ENCODE measurements at regions not wholly inside any gene's neighbourhood (a gene's known extent, or its start where the extent isn't known, plus 50 kb on each side); places are given as distances from the start of the nearest gene placed in this dataset.

- no peaks in the 10 kb centered on the region for H3K27me3 ChIP-seq (ENCODE audit: control insufficient read depth in 1 of 2, insufficient read depth in 2 of 2, low read length in 2 of 2)
- 4% methylated on average over 6 of the region's 6 CpGs for WGBS (ENCODE audit: low lambda C conversion rate)
- BruUV-seq (replicated peaks) = no TSS peak
- H4K20me1 ChIP-seq (ENCODE audit: insufficient read depth, low read length) = no peaks in the 10 kb centered on the region
- TF ChIP-seq ZNF607 (CRISPR knock-in tag; IDR thresholded peaks at IDR 0.05; ENCODE audit: borderline replicate concordance) = no peak
- TF ChIP-seq TOE1 (CRISPR knock-in tag; IDR thresholded peaks at IDR 0.05) = no peak
- TF ChIP-seq KDM3A (CRISPR knock-in tag; IDR thresholded peaks at IDR 0.05; ENCODE audit: low read depth) = no peak
- no peak for TF ChIP-seq GABPA (IDR thresholded peaks at IDR 0.05; ENCODE audit: low read depth, low read length)
- no peak for TF ChIP-seq GABPA (CRISPR knock-in tag; IDR thresholded peaks at IDR 0.05; ENCODE audit: low read depth)
- no peak for TF ChIP-seq ETV6 (CRISPR knock-in tag; conservative IDR thresholded peaks at IDR 0.05)
- TF ChIP-seq ZNF12 (CRISPR knock-in tag; IDR thresholded peaks at IDR 0.05) = no peak
- no peak for TF ChIP-seq ZNF75D (CRISPR knock-in tag; IDR thresholded peaks at IDR 0.05; ENCODE audit: borderline replicate concordance)
- no peak for TF ChIP-seq ZBTB3 (CRISPR knock-in tag; IDR thresholded peaks at IDR 0.05; ENCODE audit: borderline replicate concordance, low read depth)
- TF ChIP-seq RBM22 (optimal IDR thresholded peaks at IDR 0.05; ENCODE audit: low read length) = no peak
- no peaks in the 10 kb centered on the region for H3K9me3 ChIP-seq (ENCODE audit: low read length)
- in situ Hi-C loops (cut with HindIII; ENCODE audit: extremely low pct_ligation_motif_present, low pct_unique_long_range_greater_than_20kb) (no loop called here), intact Hi-C loops (cut with micrococcal nuclease; ENCODE audit: unreplicated experiment) (no loop called here)
- no peak overlapping the region for H3K9ac ChIP-seq (ENCODE audit: insufficient read depth, low read depth, low read length)
- FAIRE-seq (no peak), ATAC-seq (no peak), DNase-seq (ENCODE audit: low spot score) (no peak)
- H3K79me2 ChIP-seq (ENCODE audit: insufficient read depth, low read length) = no peaks in the 10 kb centered on the region
- H3K4me3 ChIP-seq (replicated peaks in 1 of 3; ENCODE audit: insufficient read depth in 1 of 3, low read depth in 2 of 3, low read length in 3 of 3) = no peak overlapping the region
- no peak overlapping the region for H3K4me2 ChIP-seq (ENCODE audit: low read depth, low read length)
- no peaks in the 10 kb centered on the region for H3K36me3 ChIP-seq (replicated peaks in 1 of 2; ENCODE audit: control insufficient read depth in 1 of 2, insufficient read depth in 2 of 2, low read length in 2 of 2)
- H3K27ac ChIP-seq (ENCODE audit: extremely low read length, insufficient read depth, low read length) = no peak overlapping the region
- H2AFZ ChIP-seq (ENCODE audit: low read length) = no peak overlapping the region
- ChIA-PET POLR2A (no interaction called here), CTCF (ENCODE audit: low intra/inter-chr PET ratio, low total read pairs) (no interaction called here)
- H3K4me1 ChIP-seq (ENCODE audit: insufficient read depth, low read length) = no peaks in the 10 kb centered on the region
Observed at GRCh38 chr11:109957000-109957399, 136.2 kb upstream of the ZC3H12C start.

GRCh38 chr11:109957601-109958000, 135.6 kb upstream of the ZC3H12C start:
- no peaks in the 10 kb centered on the region for H3K9me3 ChIP-seq (ENCODE audit: low read length)
- H3K4me1 ChIP-seq (ENCODE audit: insufficient read depth, low read length) = no peaks in the 10 kb centered on the region
- H3K27ac ChIP-seq (ENCODE audit: extremely low read length, insufficient read depth, low read length) = no peak overlapping the region
- H4K20me1 ChIP-seq (ENCODE audit: insufficient read depth, low read length) = no peaks in the 10 kb centered on the region
- no peak for FAIRE-seq
- no peaks in the 10 kb centered on the region for H3K79me2 ChIP-seq (ENCODE audit: insufficient read depth, low read length)
- H3K9ac ChIP-seq (ENCODE audit: insufficient read depth, low read depth, low read length) = no peak overlapping the region
- in situ Hi-C loops (cut with HindIII; ENCODE audit: extremely low pct_ligation_motif_present, low pct_unique_long_range_greater_than_20kb) = no loop called here
- ATAC-seq = no peak
- H2AFZ ChIP-seq (ENCODE audit: low read length) = no peak overlapping the region
- no peak overlapping the region for H3K4me3 ChIP-seq (replicated peaks in 1 of 3; ENCODE audit: insufficient read depth in 1 of 3, low read depth in 2 of 3, low read length in 3 of 3)
- CTCF ChIA-PET (ENCODE audit: low intra/inter-chr PET ratio, low total read pairs) = no interaction called here
- DNase-seq (ENCODE audit: low spot score) = no peak
- no TSS peak for BruUV-seq (replicated peaks)
- intact Hi-C loops (cut with micrococcal nuclease; ENCODE audit: unreplicated experiment) = no loop called here
- H3K4me2 ChIP-seq (ENCODE audit: low read depth, low read length) = no peak overlapping the region
- no peaks in the 10 kb centered on the region for H3K27me3 ChIP-seq (ENCODE audit: control insufficient read depth in 1 of 2, insufficient read depth in 2 of 2, low read length in 2 of 2)
- H3K36me3 ChIP-seq (replicated peaks in 1 of 2; ENCODE audit: control insufficient read depth in 1 of 2, insufficient read depth in 2 of 2, low read length in 2 of 2) = no peaks in the 10 kb centered on the region
- POLR2A ChIA-PET = no interaction called here
- no peak for TF ChIP-seq SMAD1 (CRISPR knock-in tag; IDR thresholded peaks at IDR 0.05; ENCODE audit: borderline replicate concordance, low read depth)
- no peak for TF ChIP-seq SP1 (IDR thresholded peaks at IDR 0.05)
- TF ChIP-seq SP1 (CRISPR knock-in tag; IDR thresholded peaks at IDR 0.05) = no peak
- TF ChIP-seq, protein P1, sequence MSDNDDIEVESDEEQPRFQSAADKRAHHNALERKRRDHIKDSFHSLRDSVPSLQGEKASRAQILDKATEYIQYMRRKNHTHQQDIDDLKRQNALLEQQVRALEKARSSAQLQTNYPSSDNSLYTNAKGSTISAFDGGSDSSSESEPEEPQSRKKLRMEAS (IDR thresholded peaks at IDR 0.05) = no peak
- no peak for TF ChIP-seq FUBP1 (CRISPR knock-in tag; IDR thresholded peaks at IDR 0.05; ENCODE audit: borderline replicate concordance)
- TF ChIP-seq, protein P2, sequence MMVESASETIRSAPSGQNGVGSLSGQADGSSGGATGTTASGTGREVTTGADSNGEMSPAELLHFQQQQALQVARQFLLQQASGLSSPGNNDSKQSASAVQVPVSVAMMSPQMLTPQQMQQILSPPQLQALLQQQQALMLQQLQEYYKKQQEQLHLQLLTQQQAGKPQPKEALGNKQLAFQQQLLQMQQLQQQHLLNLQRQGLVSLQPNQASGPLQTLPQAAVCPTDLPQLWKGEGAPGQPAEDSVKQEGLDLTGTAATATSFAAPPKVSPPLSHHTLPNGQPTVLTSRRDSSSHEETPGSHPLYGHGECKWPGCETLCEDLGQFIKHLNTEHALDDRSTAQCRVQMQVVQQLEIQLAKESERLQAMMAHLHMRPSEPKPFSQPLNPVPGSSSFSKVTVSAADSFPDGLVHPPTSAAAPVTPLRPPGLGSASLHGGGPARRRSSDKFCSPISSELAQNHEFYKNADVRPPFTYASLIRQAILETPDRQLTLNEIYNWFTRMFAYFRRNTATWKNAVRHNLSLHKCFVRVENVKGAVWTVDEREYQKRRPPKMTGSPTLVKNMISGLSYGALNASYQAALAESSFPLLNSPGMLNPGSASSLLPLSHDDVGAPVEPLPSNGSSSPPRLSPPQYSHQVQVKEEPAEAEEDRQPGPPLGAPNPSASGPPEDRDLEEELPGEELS (CRISPR knock-in tag; IDR thresholded peaks at IDR 0.05) = no peak

All from HepG2 (cell line).